GM12865 (cell line): ENCODE measurements at regions not wholly inside any gene's neighbourhood (a gene's known extent, or its start where the extent isn't known, plus 50 kb on each side); places are given as distances from the start of the nearest gene placed in this dataset.

Experiments used
- DNase-seq: peaks from one replicate; pipeline ENCODE4 v3.0.0; 2010; ENCODE audit warnings: low read depth
- H3K4me3 ChIP-seq: 2 replicates; pipeline ENCODE4 v1.5.1; 2011; ENCODE audit warnings: mild to moderate bottlenecking, low read depth, low read length, control low read depth
- TF ChIP-seq, protein P1 (sequence below): IDR thresholded peaks from 2 replicates; pipeline ENCODE4 v1.5.1; 2011; ENCODE audit warnings: low read length, control low read depth, low read depth, inconsistent platforms; ENCODE audit not compliant: insufficient read depth; ENCODE audit errors: missing control alignments

DNA sequence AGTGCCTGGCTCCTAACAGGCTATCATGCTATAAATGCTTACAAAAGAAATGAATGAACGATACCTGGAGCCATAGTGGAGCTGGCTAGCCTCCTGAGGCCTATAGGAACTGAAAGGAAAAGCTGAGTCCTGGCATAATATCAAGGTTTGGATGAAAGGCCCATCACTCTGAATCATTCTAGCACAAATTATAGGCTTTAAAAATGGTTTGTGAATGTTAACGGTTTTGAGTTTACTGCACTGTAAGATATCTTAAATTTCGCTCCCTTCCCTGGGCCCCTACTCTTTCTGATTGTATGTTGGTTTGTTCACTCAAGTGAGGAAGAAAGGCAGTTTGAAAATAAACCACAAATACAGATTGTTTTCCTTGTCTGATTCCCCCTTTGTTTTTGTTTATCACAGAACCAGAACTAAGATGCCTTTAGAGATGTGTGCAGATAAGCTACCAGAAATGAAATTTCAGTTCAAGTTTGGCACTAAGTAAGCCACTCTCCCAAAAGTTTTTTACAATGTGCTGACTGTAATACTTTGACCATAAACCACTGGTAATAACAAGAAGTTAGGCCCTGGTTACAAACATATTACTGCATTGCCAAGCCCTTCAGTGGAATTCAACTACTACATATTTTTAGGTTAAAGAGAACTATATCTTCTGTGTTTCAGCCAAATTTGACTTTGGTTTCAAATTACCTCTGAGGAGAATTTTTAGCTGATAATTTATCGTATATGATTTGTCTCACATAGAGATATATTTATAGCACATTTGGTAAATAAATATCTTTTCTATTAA, 89.5 kb downstream of the ALX1 start:
- H3K4me3 ChIP-seq: no peak overlapping the region
- DNase-seq: no peak
- TF ChIP-seq, protein P1, sequence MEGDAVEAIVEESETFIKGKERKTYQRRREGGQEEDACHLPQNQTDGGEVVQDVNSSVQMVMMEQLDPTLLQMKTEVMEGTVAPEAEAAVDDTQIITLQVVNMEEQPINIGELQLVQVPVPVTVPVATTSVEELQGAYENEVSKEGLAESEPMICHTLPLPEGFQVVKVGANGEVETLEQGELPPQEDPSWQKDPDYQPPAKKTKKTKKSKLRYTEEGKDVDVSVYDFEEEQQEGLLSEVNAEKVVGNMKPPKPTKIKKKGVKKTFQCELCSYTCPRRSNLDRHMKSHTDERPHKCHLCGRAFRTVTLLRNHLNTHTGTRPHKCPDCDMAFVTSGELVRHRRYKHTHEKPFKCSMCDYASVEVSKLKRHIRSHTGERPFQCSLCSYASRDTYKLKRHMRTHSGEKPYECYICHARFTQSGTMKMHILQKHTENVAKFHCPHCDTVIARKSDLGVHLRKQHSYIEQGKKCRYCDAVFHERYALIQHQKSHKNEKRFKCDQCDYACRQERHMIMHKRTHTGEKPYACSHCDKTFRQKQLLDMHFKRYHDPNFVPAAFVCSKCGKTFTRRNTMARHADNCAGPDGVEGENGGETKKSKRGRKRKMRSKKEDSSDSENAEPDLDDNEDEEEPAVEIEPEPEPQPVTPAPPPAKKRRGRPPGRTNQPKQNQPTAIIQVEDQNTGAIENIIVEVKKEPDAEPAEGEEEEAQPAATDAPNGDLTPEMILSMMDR: no peak

DNA sequence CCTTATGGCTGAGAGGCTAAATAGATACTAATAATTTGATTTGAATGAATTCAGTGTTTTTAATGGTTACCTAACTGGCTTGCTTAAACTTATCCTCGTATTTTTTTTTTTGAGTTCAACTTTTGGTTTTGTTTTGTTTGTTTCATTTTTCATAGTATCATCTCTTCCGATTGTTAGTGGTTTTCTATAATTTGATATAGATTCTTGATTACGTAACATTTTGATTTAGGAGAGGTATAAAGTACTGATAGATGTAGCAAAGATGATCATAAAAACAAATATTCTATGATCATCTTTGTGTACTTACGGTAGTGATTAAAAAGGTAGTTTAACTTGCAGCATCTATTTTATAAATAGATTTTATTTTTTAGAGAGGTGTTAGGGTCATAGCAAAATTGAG, 93.0 kb downstream of the ALX1 start:
- TF ChIP-seq, protein P1: no peak
- no peak overlapping the region for H3K4me3 ChIP-seq
- no peak for DNase-seq

- no peak for DNase-seq
- H3K4me3 ChIP-seq: no peak overlapping the region
- TF ChIP-seq, protein P1: no peak
Observed at GRCh38 chr12:85374981-85375380, 95.0 kb downstream of the ALX1 start.

DNA sequence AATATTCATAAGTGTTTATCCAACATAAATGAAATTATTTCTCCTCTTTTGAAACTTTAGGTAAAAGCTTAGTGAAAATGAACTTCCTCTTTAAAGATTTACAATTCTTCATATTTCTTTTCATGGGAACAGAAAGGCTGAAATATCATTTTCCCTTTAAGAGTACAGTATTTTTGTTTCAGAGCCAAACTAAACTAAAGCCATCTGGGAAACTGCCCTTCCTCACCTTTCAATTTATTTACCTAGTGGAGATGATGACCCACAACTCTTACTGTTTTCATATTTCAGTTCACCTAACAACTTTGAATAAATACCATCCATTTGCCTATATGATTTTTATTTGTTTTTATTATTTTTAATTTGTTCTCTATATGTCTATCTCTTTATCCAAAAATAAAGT, 105.4 kb downstream of the ALX1 start:
- no peak overlapping the region for H3K4me3 ChIP-seq
- TF ChIP-seq, protein P1: no peak
- DNase-seq: no peak

DNA sequence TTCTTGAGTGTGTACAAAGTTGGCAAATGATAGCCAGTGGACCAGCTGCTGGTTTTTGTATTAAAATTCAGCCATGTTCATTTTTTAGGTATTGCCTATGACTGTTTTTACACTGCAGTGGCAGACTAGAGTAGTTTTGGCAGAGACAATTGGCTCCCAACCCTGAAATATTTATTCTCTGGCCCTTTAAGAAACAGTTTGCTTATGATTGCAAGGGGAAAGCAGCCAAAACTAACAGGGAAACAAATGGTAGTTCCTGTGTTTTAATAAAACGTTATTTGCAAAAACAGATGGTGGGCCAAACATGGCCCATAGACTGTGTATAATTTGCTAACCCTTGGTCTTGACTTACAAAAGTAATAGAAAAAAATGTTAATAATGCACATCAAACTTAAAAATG, 110.2 kb downstream of the ALX1 start:
- TF ChIP-seq, protein P1: no peak
- DNase-seq: no peak
- no peak overlapping the region for H3K4me3 ChIP-seq

GRCh38 chr12:85392508-85392907, 112.5 kb downstream of the ALX1 start:
- H3K4me3 ChIP-seq: no peak overlapping the region
- TF ChIP-seq, protein P1: no peak
- DNase-seq: no peak

DNA sequence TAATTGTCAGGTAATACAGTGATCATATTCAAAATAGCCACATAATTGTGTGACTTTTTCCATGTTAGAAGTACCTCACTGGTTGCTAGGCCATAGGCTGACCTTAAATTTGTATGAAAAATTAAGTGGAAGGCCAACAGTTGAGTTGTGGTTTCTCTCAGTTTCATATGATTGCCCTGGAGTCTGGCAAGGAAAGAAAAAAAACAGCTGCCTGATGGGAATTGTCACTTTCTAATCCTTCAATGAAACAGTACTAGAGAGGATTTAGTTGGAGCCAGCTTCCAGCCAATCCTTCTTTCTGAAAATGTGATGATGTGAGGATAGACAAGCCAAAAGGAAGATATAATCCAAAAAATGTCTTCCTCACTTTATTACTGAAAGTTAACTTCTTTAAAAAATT, 113.6 kb downstream of the ALX1 start:
- no peak overlapping the region for H3K4me3 ChIP-seq
- DNase-seq: no peak
- TF ChIP-seq, protein P1: no peak
